ENCODE measurements at regions not wholly inside any gene's neighbourhood (a gene's known extent, or its start where the extent isn't known, plus 50 kb on each side); places are given as distances from the start of the nearest gene placed in this dataset.

DNA sequence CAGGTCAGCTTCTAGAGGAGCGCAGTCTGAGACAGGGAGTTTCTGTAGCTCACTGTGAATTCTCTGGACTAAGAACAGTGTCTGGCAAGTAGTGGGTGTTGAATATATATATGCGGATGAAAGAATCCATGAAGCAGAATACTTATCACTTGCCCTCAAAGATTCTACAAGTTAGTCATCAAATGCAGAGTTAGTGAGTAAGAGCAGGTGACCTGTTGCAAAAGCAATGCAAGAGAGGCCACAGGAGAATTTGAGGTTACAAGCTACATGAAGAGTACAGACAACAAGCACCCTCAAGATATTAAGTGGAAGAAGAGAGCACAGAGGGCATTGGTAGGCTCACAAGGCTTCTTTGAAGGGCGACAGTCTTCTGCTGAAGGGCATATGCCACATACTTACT is 103.4 kb upstream of the BTBD3 start:
- H3K9ac ChIP-seq (ENCODE audit: low read length): no peak overlapping the region
- no peaks in the 10 kb centered on the region for H3K36me3 ChIP-seq (replicated peaks; ENCODE audit: insufficient read depth, low read length)
- TF ChIP-seq EZH2phosphoT487 (IDR thresholded peaks at IDR 0.05; ENCODE audit: low read length): no peak
- TF ChIP-seq CTCF (IDR thresholded peaks at IDR 0.05; ENCODE audit: low read length): no peak
- no peak for TF ChIP-seq EZH2 (optimal IDR thresholded peaks at IDR 0.05; ENCODE audit: low read depth, low read length)
- no peak overlapping the region for H2AFZ ChIP-seq (ENCODE audit: low read length)
- no peaks in the 10 kb centered on the region for H3K27me3 ChIP-seq (replicated peaks; ENCODE audit: insufficient read depth, low read length)
- peaks cover 9% of the 10 kb centered on the region; the same call in 1 of the 2 replicates for H3K4me1 ChIP-seq (ENCODE audit: low read length)
- no peaks in the 10 kb centered on the region for H3K79me2 ChIP-seq (ENCODE audit: low read length)
- H3K9me3 ChIP-seq (replicated peaks; ENCODE audit: insufficient read depth, low read length): no peaks in the 10 kb centered on the region
- no peak overlapping the region for H3K27ac ChIP-seq (ENCODE audit: low read length)
- no peak overlapping the region for H3K4me2 ChIP-seq (ENCODE audit: low read depth, low read length)
- H3F3A ChIP-seq (ENCODE audit: insufficient read depth, low read length): no peaks in the 10 kb centered on the region
- H3K4me3 ChIP-seq (ENCODE audit: low read length): no peak overlapping the region
- no peaks in the 10 kb centered on the region for H4K20me1 ChIP-seq (ENCODE audit: insufficient read depth, low read length)
- DNase-seq: no peak
- H3K9me2 ChIP-seq (replicated peaks; ENCODE audit: insufficient read depth, low read length): no peaks in the 10 kb centered on the region

GRCh38 chr20:11820838-11821237 is 96.9 kb upstream of the BTBD3 start:
- Histone ChIP-seq H3K9me2 (replicated peaks; ENCODE audit: insufficient read depth, low read length) (no peaks in the 10 kb centered on the region), H3K9ac (ENCODE audit: low read length) (no peak overlapping the region), H3K27me3 (replicated peaks; ENCODE audit: insufficient read depth, low read length) (no peaks in the 10 kb centered on the region), H3K4me3 (ENCODE audit: low read length) (no peak overlapping the region), H3K9me3 (replicated peaks; ENCODE audit: insufficient read depth, low read length) (no peaks in the 10 kb centered on the region), H3F3A (ENCODE audit: insufficient read depth, low read length) (no peaks in the 10 kb centered on the region), H4K20me1 (ENCODE audit: insufficient read depth, low read length) (no peaks in the 10 kb centered on the region), H2AFZ (ENCODE audit: low read length) (no peak overlapping the region), H3K27ac (ENCODE audit: low read length) (no peak overlapping the region), H3K4me1 (ENCODE audit: low read length) (peaks cover 9% of the 10 kb centered on the region; the same call in 1 of the 2 replicates), H3K36me3 (replicated peaks; ENCODE audit: insufficient read depth, low read length) (no peaks in the 10 kb centered on the region), H3K4me2 (ENCODE audit: low read depth, low read length) (no peak overlapping the region), H3K79me2 (ENCODE audit: low read length) (no peaks in the 10 kb centered on the region)
- DNase-seq: no peak
- no peak for TF ChIP-seq CTCF (IDR thresholded peaks at IDR 0.05; ENCODE audit: low read length)
- TF ChIP-seq EZH2 (optimal IDR thresholded peaks at IDR 0.05; ENCODE audit: low read depth, low read length): no peak
- TF ChIP-seq EZH2phosphoT487 (IDR thresholded peaks at IDR 0.05; ENCODE audit: low read length): no peak

GRCh38 chr20:11822540-11822794 is 95.2 kb upstream of the BTBD3 start:
- H3F3A ChIP-seq (ENCODE audit: insufficient read depth, low read length): no peaks in the 10 kb centered on the region
- no peak overlapping the region for H3K4me3 ChIP-seq (ENCODE audit: low read length)
- no peak overlapping the region for H3K4me2 ChIP-seq (ENCODE audit: low read depth, low read length)
- no peaks in the 10 kb centered on the region for H3K4me1 ChIP-seq (ENCODE audit: low read length)
- TF ChIP-seq EZH2phosphoT487 (IDR thresholded peaks at IDR 0.05; ENCODE audit: low read length) (no peak), CTCF (IDR thresholded peaks at IDR 0.05; ENCODE audit: low read length) (no peak), EZH2 (optimal IDR thresholded peaks at IDR 0.05; ENCODE audit: low read depth, low read length) (no peak)
- no peaks in the 10 kb centered on the region for H3K36me3 ChIP-seq (replicated peaks; ENCODE audit: insufficient read depth, low read length)
- no peaks in the 10 kb centered on the region for H3K79me2 ChIP-seq (ENCODE audit: low read length)
- H2AFZ ChIP-seq (ENCODE audit: low read length): no peak overlapping the region
- no peaks in the 10 kb centered on the region for H3K27me3 ChIP-seq (replicated peaks; ENCODE audit: insufficient read depth, low read length)
- H3K9me2 ChIP-seq (replicated peaks; ENCODE audit: insufficient read depth, low read length): no peaks in the 10 kb centered on the region
- DNase-seq: no peak
- H3K9me3 ChIP-seq (replicated peaks; ENCODE audit: insufficient read depth, low read length): no peaks in the 10 kb centered on the region
- H4K20me1 ChIP-seq (ENCODE audit: insufficient read depth, low read length): no peaks in the 10 kb centered on the region
- H3K27ac ChIP-seq (ENCODE audit: low read length): no peak overlapping the region
- H3K9ac ChIP-seq (ENCODE audit: low read length): no peak overlapping the region
